ENCODE measurements at regions not wholly inside any gene's neighbourhood (a gene's known extent, or its start where the extent isn't known, plus 50 kb on each side); places are given as distances from the start of the nearest gene placed in this dataset.

- Histone ChIP-seq H3K27ac (replicated peaks) (no peak overlapping the region), H3K4me3 (replicated peaks; ENCODE audit: insufficient read depth, low read length) (no peak overlapping the region), H3K27me3 (ENCODE audit: insufficient read depth, poor library complexity, severe bottlenecking) (no peaks in the 10 kb centered on the region)
- DNase-seq (ENCODE audit: low read depth in 1 of 2, low spot score in 1 of 2) = no peak
- TF ChIP-seq REST (IDR thresholded peaks at IDR 0.05; ENCODE audit: insufficient replicate concordance, low read depth) (no peak), GABPA (IDR thresholded peaks at IDR 0.05; ENCODE audit: low read depth) (no peak), POLR2AphosphoS5 (IDR thresholded peaks at IDR 0.05; ENCODE audit: low read depth) (no peak), SPI1 (IDR thresholded peaks at IDR 0.05; ENCODE audit: borderline replicate concordance, low read depth) (no peak), CTCF (IDR thresholded peaks at IDR 0.05; ENCODE audit: insufficient read depth, low read length) (no peak)
Observed at GRCh38 chr22:48368975-48369525, 1458.6 kb downstream of the BRD1 start.

- DNase-seq (ENCODE audit: low read depth in 1 of 2, low spot score in 1 of 2) = no peak
- Histone ChIP-seq H3K4me3 (replicated peaks; ENCODE audit: insufficient read depth, low read length) (no peak overlapping the region), H3K27ac (replicated peaks) (no peak overlapping the region), H3K27me3 (ENCODE audit: insufficient read depth, poor library complexity, severe bottlenecking) (no peaks in the 10 kb centered on the region)
- no peak for TF ChIP-seq SPI1 (IDR thresholded peaks at IDR 0.05; ENCODE audit: borderline replicate concordance, low read depth)
- no peak for TF ChIP-seq GABPA (IDR thresholded peaks at IDR 0.05; ENCODE audit: low read depth)
- no peak for TF ChIP-seq REST (IDR thresholded peaks at IDR 0.05; ENCODE audit: insufficient replicate concordance, low read depth)
- no peak for TF ChIP-seq POLR2AphosphoS5 (IDR thresholded peaks at IDR 0.05; ENCODE audit: low read depth)
- no peak for TF ChIP-seq CTCF (IDR thresholded peaks at IDR 0.05; ENCODE audit: insufficient read depth, low read length)
Observed at GRCh38 chr22:48367731-48368130, 1459.9 kb downstream of the BRD1 start.

- H3K27me3 ChIP-seq (ENCODE audit: insufficient read depth, poor library complexity, severe bottlenecking) = no peaks in the 10 kb centered on the region
- H3K27ac ChIP-seq (replicated peaks) = no peak overlapping the region
- TF ChIP-seq POLR2AphosphoS5 (IDR thresholded peaks at IDR 0.05; ENCODE audit: low read depth) = no peak
- TF ChIP-seq SPI1 (IDR thresholded peaks at IDR 0.05; ENCODE audit: borderline replicate concordance, low read depth) = no peak
- TF ChIP-seq GABPA (IDR thresholded peaks at IDR 0.05; ENCODE audit: low read depth) = no peak
- no peak for TF ChIP-seq REST (IDR thresholded peaks at IDR 0.05; ENCODE audit: insufficient replicate concordance, low read depth)
- no peak for TF ChIP-seq CTCF (IDR thresholded peaks at IDR 0.05; ENCODE audit: insufficient read depth, low read length)
- no peak for DNase-seq (ENCODE audit: low read depth in 1 of 2, low spot score in 1 of 2)
- H3K4me3 ChIP-seq (replicated peaks; ENCODE audit: insufficient read depth, low read length) = no peak overlapping the region
Observed at GRCh38 chr22:48366591-48366990, 1461.1 kb downstream of the BRD1 start.

Data from HL-60 (cell line).